Left lung (tissue), 4 donors: ENCODE measurements at regions not wholly inside any gene's neighbourhood (a gene's known extent, or its start where the extent isn't known, plus 50 kb on each side); places are given as distances from the start of the nearest gene placed in this dataset.

Experiments
- ATAC-seq: fragments of 200-7000 bp; cut with Tn5 transposase; one replicate; pipeline ENCODE4 v1.9.1; 2020; ENCODE audit warnings: moderate library complexity
- DNase-seq, 4 donors: peaks; one replicate each; pipeline ENCODE4 v3.0.0-alpha.2; 2013 to 2020
- H3K27ac ChIP-seq, 2 donors: fragments of 200-600 bp; sonication (generic) in 1 of 2; one replicate each; pipeline versions ENCODE4 v1.5.0 to v1.8.0; 2020 to 2021
- H3K27me3 ChIP-seq, 2 donors: fragments of 200-600 bp; sonication (generic) in 1 of 2; one replicate each; pipeline versions ENCODE4 v1.5.0 to v1.8.0; 2020 to 2021
- H3K36me3 ChIP-seq, 2 donors: fragments of 200-600 bp; sonication (generic) in 1 of 2; one replicate each; pipeline versions ENCODE4 v1.5.0 to v1.8.0; 2020 to 2021
- H3K4me1 ChIP-seq, 2 donors: fragments of 200-600 bp; one replicate each; pipeline ENCODE4 v1.8.0; 2021
- H3K4me3 ChIP-seq, 2 donors: fragments of 200-600 bp; sonication (generic) in 1 of 2; one replicate each; pipeline versions ENCODE4 v1.5.0 to v1.8.0; 2020 to 2021; ENCODE audit warnings: mild to moderate bottlenecking in 1 of 2
- H3K9me3 ChIP-seq, 2 donors: fragments of 200-600 bp; sonication (generic) in 1 of 2; one replicate each; pipeline versions ENCODE4 v1.5.0 to v1.8.0; 2020 to 2021
- intact Hi-C, 2 donors: fragments of 100-400 bp; cut with DNase I; formaldehyde crosslinking; loops; one replicate each; pipeline versions ENCODE4 v1.11.2 to v1.14.2; 2022
- TF ChIP-seq, protein P1 (sequence below), 2 donors: fragments of 200-600 bp; sonication (generic) in 1 of 2; IDR thresholded peaks; one replicate each; pipeline versions ENCODE4 v1.5.0 to v1.8.0; 2021; ENCODE audit warnings: antibody characterized with exemption in 2 of 2
- donor health status: DM: no; HTN: yes; CAD: no.
- donor health status: DM: no; HTN: no; CAD: no.

DNA sequence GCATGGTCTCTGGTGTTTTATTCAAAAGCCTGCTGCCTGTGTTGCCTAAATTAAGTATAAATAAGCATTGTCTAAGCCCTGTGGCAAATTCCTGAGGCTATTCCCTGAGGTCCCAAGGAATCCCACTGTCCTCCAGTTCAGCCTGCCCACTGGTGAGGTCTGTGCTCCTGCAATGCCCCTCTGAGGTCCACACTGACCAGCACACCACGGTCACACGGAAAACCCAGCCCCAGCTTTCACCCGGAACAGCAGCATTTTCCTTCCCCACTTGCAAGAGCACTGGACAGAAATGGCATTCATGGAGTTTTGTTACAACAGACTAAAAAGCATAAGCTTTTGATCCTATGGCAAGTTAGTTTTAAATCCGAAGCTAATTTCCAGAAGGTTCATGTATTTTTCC, 234.0 kb downstream of the KLF13 start:
- ATAC-seq (no peak), DNase-seq (no peak)
- intact Hi-C loops = no loop called here
- TF ChIP-seq, protein P1, sequence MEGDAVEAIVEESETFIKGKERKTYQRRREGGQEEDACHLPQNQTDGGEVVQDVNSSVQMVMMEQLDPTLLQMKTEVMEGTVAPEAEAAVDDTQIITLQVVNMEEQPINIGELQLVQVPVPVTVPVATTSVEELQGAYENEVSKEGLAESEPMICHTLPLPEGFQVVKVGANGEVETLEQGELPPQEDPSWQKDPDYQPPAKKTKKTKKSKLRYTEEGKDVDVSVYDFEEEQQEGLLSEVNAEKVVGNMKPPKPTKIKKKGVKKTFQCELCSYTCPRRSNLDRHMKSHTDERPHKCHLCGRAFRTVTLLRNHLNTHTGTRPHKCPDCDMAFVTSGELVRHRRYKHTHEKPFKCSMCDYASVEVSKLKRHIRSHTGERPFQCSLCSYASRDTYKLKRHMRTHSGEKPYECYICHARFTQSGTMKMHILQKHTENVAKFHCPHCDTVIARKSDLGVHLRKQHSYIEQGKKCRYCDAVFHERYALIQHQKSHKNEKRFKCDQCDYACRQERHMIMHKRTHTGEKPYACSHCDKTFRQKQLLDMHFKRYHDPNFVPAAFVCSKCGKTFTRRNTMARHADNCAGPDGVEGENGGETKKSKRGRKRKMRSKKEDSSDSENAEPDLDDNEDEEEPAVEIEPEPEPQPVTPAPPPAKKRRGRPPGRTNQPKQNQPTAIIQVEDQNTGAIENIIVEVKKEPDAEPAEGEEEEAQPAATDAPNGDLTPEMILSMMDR (IDR thresholded peaks at IDR 0.05) = no peak
- Histone ChIP-seq H3K4me1 (no peaks in the 10 kb centered on the region), H3K9me3 (no peaks in the 10 kb centered on the region), H3K36me3 (no peaks in the 10 kb centered on the region), H3K4me3 (no peak overlapping the region), H3K27ac (no peak overlapping the region), H3K27me3 (no peaks in the 10 kb centered on the region)

DNA sequence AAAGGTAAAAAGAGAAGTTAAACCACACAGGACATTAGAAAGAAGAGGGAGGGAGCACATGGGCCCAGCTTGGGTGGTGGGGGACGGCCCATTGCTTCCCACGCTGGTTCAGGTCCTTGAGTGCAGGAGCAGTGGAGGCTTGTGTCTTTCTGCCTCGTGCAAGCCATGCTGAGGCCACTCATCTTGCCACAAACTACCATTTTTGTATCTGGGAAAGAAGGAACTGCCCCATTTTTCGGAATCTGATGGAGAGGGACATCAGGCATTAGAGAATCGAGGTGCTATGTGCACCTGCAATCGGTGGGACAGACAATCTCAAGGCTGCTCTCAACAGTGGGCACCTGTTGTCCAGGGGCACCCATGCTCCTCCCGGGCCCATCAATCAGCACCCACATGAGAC, 234.5 kb downstream of the KLF13 start:
- H3K27me3 ChIP-seq = no peaks in the 10 kb centered on the region
- DNase-seq (no peak), ATAC-seq (no peak)
- H3K27ac ChIP-seq = no peak overlapping the region
- intact Hi-C loops = no loop called here
- no peaks in the 10 kb centered on the region for H3K4me1 ChIP-seq
- no peaks in the 10 kb centered on the region for H3K36me3 ChIP-seq
- H3K4me3 ChIP-seq = no peak overlapping the region
- TF ChIP-seq, protein P1 (IDR thresholded peaks at IDR 0.05) = no peak
- no peaks in the 10 kb centered on the region for H3K9me3 ChIP-seq

DNA sequence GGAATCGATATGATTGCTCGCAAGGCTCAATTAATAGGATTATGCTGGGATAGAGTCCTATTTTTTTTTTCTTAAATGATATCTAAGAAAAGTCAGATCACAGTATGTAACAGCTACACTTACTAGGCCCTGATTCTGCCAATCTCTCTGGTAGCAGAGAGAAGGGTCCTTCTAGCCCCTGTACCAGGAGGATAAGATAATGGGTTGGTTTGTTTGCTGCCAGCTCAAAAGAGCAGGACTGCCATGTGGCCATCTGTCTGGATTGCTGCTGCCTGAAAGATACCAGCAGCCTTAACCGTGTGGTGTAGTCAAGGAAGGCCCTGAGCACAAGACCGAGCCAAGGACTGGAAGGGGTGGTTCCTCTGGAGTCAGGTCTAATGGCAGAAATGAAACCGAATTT, 236.4 kb downstream of the KLF13 start:
- no peaks in the 10 kb centered on the region for H3K36me3 ChIP-seq
- no peak overlapping the region for H3K27ac ChIP-seq
- H3K4me1 ChIP-seq = no peaks in the 10 kb centered on the region
- H3K9me3 ChIP-seq = peaks cover 0 to 8% of the 10 kb centered on the region in 2 donors
- intact Hi-C loops = no loop called here
- ATAC-seq (no peak), DNase-seq (no peak)
- H3K27me3 ChIP-seq = no peaks in the 10 kb centered on the region
- no peak overlapping the region for H3K4me3 ChIP-seq
- TF ChIP-seq, protein P1 (IDR thresholded peaks at IDR 0.05) = no peak

DNA sequence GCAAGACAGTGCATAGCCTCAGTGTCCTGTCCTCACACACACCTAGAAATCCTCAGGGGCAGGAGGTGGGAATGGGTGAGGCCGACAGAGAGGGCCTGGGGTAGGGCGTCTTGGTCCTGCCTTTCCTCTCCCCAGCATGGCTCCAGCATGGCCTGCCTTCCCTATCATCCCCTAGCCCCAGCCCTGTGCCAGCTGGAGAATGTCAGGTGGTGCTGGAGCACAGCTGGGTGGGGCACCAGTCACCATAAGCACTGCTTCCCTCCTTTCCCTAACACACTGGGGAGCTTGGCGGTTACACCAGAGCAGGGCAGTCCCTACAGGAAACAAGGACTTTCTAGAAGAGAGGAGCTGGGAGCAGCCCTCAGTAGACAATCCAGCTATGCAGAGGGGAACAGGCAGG, 236.8 kb downstream of the KLF13 start:
- DNase-seq = no peak
- intact Hi-C loops = no loop called here
- Histone ChIP-seq H3K27me3 (no peaks in the 10 kb centered on the region), H3K27ac (no peak overlapping the region), H3K36me3 (no peaks in the 10 kb centered on the region), H3K4me1 (no peaks in the 10 kb centered on the region), H3K9me3 (peaks cover 0 to 11% of the 10 kb centered on the region in 2 donors), H3K4me3 (no peak overlapping the region)
- ATAC-seq = no peak
- TF ChIP-seq, protein P1 (IDR thresholded peaks at IDR 0.05) = no peak

DNA sequence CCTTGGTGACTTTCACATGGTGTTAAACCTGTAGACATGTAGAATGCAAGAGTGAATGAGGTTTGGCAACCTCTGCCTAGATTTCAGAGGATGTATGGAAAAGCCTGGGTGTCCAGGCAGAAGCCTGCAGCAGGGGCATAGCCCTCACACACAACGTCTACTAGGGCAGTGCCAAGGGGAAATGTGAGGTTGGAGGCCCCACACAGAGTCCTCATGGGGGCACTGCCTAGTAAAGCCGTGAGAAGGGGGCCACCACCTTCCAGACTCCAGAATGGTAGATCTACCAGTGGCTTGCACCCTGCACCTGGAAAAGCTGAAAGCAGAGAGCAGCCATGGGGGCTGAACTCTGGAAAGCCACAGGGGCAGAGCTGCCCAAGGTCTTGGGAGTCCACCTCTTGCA, 241.2 kb downstream of the KLF13 start:
- Histone ChIP-seq H3K27me3 (no peaks in the 10 kb centered on the region), H3K4me1 (no peaks in the 10 kb centered on the region), H3K36me3 (no peaks in the 10 kb centered on the region), H3K4me3 (no peak overlapping the region), H3K27ac (no peak overlapping the region), H3K9me3 (peaks cover 0 to 16% of the 10 kb centered on the region in 2 donors)
- DNase-seq (no peak), ATAC-seq (no peak)
- intact Hi-C loops = no loop called here
- TF ChIP-seq, protein P1 (IDR thresholded peaks at IDR 0.05) = no peak
